GM21619 (cell line): ENCODE measurements at regions not wholly inside any gene's neighbourhood (a gene's known extent, or its start where the extent isn't known, plus 50 kb on each side); places are given as distances from the start of the nearest gene placed in this dataset.

Source experiments
- ATAC-seq: cut with Tn5 transposase; IDR thresholded peaks from one replicate; pipeline ENCODE4 v1.9.1; 2021; ENCODE audit not compliant: unreplicated experiment

- ATAC-seq: no peak
Observed at GRCh38 chr11:10619131-10619680, 50.7 kb upstream of the LYVE1 start.

- no peak for ATAC-seq
Observed at GRCh38 chr11:10618490-10618889, 50.0 kb upstream of the LYVE1 start.
